IMR-90 (cell line): ENCODE measurements at regions not wholly inside any gene's neighbourhood (a gene's known extent, or its start where the extent isn't known, plus 50 kb on each side); places are given as distances from the start of the nearest gene placed in this dataset.

Experiments used
- ATAC-seq: fragments of 200-7000 bp; cut with Tn5 transposase; 2 replicates; pipeline ENCODE4 v1.9.1; 2020; ENCODE audit warnings: low read depth, mild to moderate bottlenecking, moderate library complexity
- BruUV-seq: library from RNA; stranded (reverse); fragments of 400-500 nt; replicated peaks from 2 replicates; lab custom pipeline; 2021; lab: Mats Ljungman, UMichigan
- CTCF ChIA-PET: fragments of 300-600 bp; formaldehyde crosslinking; extraction: SDS; loops from one replicate; lab custom pipeline; 2021; ENCODE audit warnings: antibody characterized with exemption; lab: Yijun Ruan, JAX
- POLR2A ChIA-PET: fragments of 300-600 bp; sonication (Branson Sonifier 250); formaldehyde crosslinking; loops from one replicate; lab custom pipeline; 2022; ENCODE audit warnings: antibody characterized with exemption; ENCODE audit not compliant: unreplicated experiment; lab: Charles Lee
- DNase-seq: peaks from one replicate; pipeline ENCODE4 v3.0.0; 2013
- H2AFZ ChIP-seq: replicated peaks from 2 replicates; pipeline ENCODE3; 2013; ENCODE audit warnings: low read length, mild to moderate bottlenecking; ENCODE audit not compliant: poor library complexity
- H2AK5ac ChIP-seq: 2 replicates; pipeline ENCODE4 v1.6.1; 2013; ENCODE audit warnings: low read depth, low read length, inconsistent platforms
- H2AK9ac ChIP-seq: replicated peaks from 2 replicates; pipeline ENCODE3; 2013; ENCODE audit warnings: mild to moderate bottlenecking, low read depth, low read length, moderate library complexity; ENCODE audit not compliant: poor library complexity
- H2BK120ac ChIP-seq: 2 replicates; pipeline ENCODE4 v1.6.1; 2013; ENCODE audit warnings: low read depth, low read length, inconsistent platforms
- H2BK15ac ChIP-seq: 3 replicates; pipeline ENCODE4 v1.6.1; 2013; ENCODE audit warnings: low read depth, low read length, inconsistent platforms
- H2BK20ac ChIP-seq: 2 replicates; pipeline ENCODE4 v1.6.1; 2013; ENCODE audit warnings: low read depth, mild to moderate bottlenecking, inconsistent platforms, low read length, moderate library complexity
- H2BK5ac ChIP-seq: 2 replicates; pipeline ENCODE4 v1.6.1; 2013; ENCODE audit warnings: mild to moderate bottlenecking, low read depth, low read length, inconsistent platforms; ENCODE audit not compliant: poor library complexity, severe bottlenecking
- H3K14ac ChIP-seq: replicated peaks from 2 replicates; pipeline ENCODE4 v1.6.1; 2013; ENCODE audit warnings: low read depth, low read length, inconsistent platforms
- H3K18ac ChIP-seq: 2 replicates; pipeline ENCODE4 v1.6.1; 2013; ENCODE audit warnings: low read depth, low read length, control low read depth
- H3K23ac ChIP-seq: 2 replicates; pipeline ENCODE4 v1.6.1; 2013; ENCODE audit warnings: low read depth, low read length, inconsistent platforms
- H3K27ac ChIP-seq: 2 replicates; pipeline ENCODE4 v1.5.1; 2013; ENCODE audit warnings: mild to moderate bottlenecking, control low read depth, low read length; ENCODE audit not compliant: insufficient read depth
- H3K27me3 ChIP-seq: 2 replicates; pipeline ENCODE4 v1.6.1; 2013; ENCODE audit warnings: low read length; ENCODE audit not compliant: control insufficient read depth, insufficient read depth
- H3K36me3 ChIP-seq: 2 replicates; pipeline ENCODE4 v1.6.1; 2013; ENCODE audit warnings: low read length, mixed read lengths; ENCODE audit not compliant: control insufficient read depth, insufficient read depth
- H3K4ac ChIP-seq: 2 replicates; pipeline ENCODE4 v1.6.1; 2013; ENCODE audit warnings: low read depth, low read length, inconsistent platforms
- H3K4me1 ChIP-seq: 2 replicates; pipeline ENCODE4 v1.6.1; 2013; ENCODE audit warnings: low read length, mixed read lengths; ENCODE audit not compliant: control insufficient read depth, insufficient read depth
- H3K4me2 ChIP-seq: 2 replicates; pipeline ENCODE4 v1.6.1; 2013; ENCODE audit warnings: low read depth, mild to moderate bottlenecking, control low read depth, low read length, moderate library complexity
- H3K4me3 ChIP-seq: 2 replicates; pipeline ENCODE4 v1.5.1; 2013; ENCODE audit warnings: low read depth, mild to moderate bottlenecking, control low read depth, low read length, moderate library complexity; ENCODE audit not compliant: insufficient read depth
- H3K56ac ChIP-seq: 2 replicates; pipeline ENCODE4 v1.6.1; 2013; ENCODE audit warnings: low read length, inconsistent platforms; ENCODE audit not compliant: insufficient read depth; ENCODE audit errors: extremely low read depth
- H3K79me1 ChIP-seq, 2 experiments: 2 replicates each; pipeline ENCODE4 v1.6.1; 2013; ENCODE audit warnings: low read length in 2 of 2, inconsistent platforms in 1 of 2, low read depth in 1 of 2
- H3K9ac ChIP-seq: 2 replicates; pipeline ENCODE4 v1.6.1; 2013; ENCODE audit warnings: low read depth, low read length, control low read depth
- H3K9me1 ChIP-seq: 2 replicates; pipeline ENCODE4 v1.6.1; 2013; ENCODE audit warnings: low read length, inconsistent platforms; ENCODE audit not compliant: insufficient read depth
- H3K9me3 ChIP-seq: 2 replicates; pipeline ENCODE4 v1.6.1; 2013; ENCODE audit warnings: low read length; ENCODE audit not compliant: control insufficient read depth, insufficient read depth
- H4K20me1 ChIP-seq: 2 replicates; pipeline ENCODE4 v1.6.1; 2013; ENCODE audit warnings: low read length, inconsistent platforms; ENCODE audit not compliant: insufficient read depth
- H4K5ac ChIP-seq: 2 replicates; pipeline ENCODE4 v1.6.1; 2013; ENCODE audit warnings: mild to moderate bottlenecking, low read depth, low read length, control low read depth
- H4K8ac ChIP-seq, 2 experiments: 2 replicates each; pipeline ENCODE4 v1.6.1; 2013; ENCODE audit warnings: low read depth in 2 of 2, low read length in 2 of 2, control low read depth in 1 of 2, inconsistent platforms in 1 of 2
- H4K91ac ChIP-seq: 2 replicates; pipeline ENCODE4 v1.6.1; 2013; ENCODE audit warnings: low read depth, low read length, inconsistent platforms; ENCODE audit not compliant: insufficient read depth
- CEBPB ChIP-seq: IDR thresholded peaks from 2 replicates; pipeline ENCODE4 v1.6.1; 2012; ENCODE audit warnings: low read depth, low read length, improper control_type of control experiment
- CHD1 ChIP-seq: IDR thresholded peaks from 2 replicates; pipeline ENCODE4 v1.6.1; 2012; ENCODE audit warnings: low read depth, low read length, improper control_type of control experiment
- ELK1 ChIP-seq: fragments of 150-350 bp; IDR thresholded peaks from 2 replicates; pipeline ENCODE4 v1.6.1; 2016; ENCODE audit warnings: low read depth, mild to moderate bottlenecking, low read length, moderate library complexity, borderline replicate concordance
- MXI1 ChIP-seq: IDR thresholded peaks from 2 replicates; pipeline ENCODE4 v1.6.1; 2012; ENCODE audit warnings: low read depth, mild to moderate bottlenecking, low read length, moderate library complexity, borderline replicate concordance
- RFX5 ChIP-seq: IDR thresholded peaks from 2 replicates; pipeline ENCODE4 v1.8.0; 2012; ENCODE audit warnings: low read depth, mild to moderate bottlenecking, low read length, moderate library complexity
- WGBS, 2 experiments: methylation state at CpG; one replicate each; pipeline versions ENCODE4 v1.1.5 to v1.1.7; 2013; ENCODE audit warnings: missing lambda C conversion rate in 2 of 2; ENCODE audit not compliant: insufficient read length in 1 of 2; ENCODE audit errors: extremely low coverage in 2 of 2; 5-methylcytosine and 5-hydroxymethylcytosine counted together
- dilution Hi-C: fragments of 300-500 bp; cut with HindIII; formaldehyde crosslinking; loops from one replicate; pipeline ENCODE4 v1.14.3; 2018; ENCODE audit warnings: low sequenced_read_pairs; ENCODE audit not compliant: unreplicated experiment
- in situ Hi-C: fragments of 300-500 bp; cut with MboI; formaldehyde crosslinking; loops from 3 replicates; pipeline ENCODE4 v1.14.3; 2019; ENCODE audit warnings: low sequenced_read_pairs, inconsistent platforms, mixed read lengths
- intact Hi-C: fragments of 100-400 bp; cut with micrococcal nuclease; formaldehyde crosslinking; loops from 2 replicates; pipeline ENCODE4 v1.10.0; 2022
- TF ChIP-seq, protein P1 (sequence below): fragments of 150-350 bp; IDR thresholded peaks from 2 replicates; pipeline ENCODE4 v1.6.1; 2017; ENCODE audit warnings: mild to moderate bottlenecking, antibody characterized with exemption, low read length, low read depth

DNA sequence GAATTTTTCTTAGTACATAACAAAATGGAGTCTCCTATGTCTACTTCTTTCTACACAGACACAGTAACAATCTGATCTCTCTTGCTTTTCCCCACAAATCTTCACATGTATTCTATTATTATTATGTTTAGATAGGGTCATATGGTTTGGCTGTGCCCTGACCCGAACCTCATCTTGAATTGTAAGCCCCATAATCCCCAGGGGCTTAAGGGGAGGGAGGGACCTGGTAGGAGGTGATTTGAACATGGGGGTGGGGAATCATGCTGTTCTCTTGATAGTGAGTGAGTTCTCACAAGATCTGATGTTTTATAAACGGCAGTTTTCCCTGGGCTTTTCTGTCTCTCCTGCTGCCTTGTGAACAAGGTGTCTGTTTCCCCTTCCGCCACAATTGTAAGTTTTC is 86.7 kb upstream of the SELENOK start:
- no peak overlapping the region for H3K23ac ChIP-seq
- no peaks in the 10 kb centered on the region for H4K20me1 ChIP-seq
- no peaks in the 10 kb centered on the region; the same call in 1 of the 2 replicates for H3K9me3 ChIP-seq
- no peak overlapping the region for H2AK9ac ChIP-seq
- no peak overlapping the region for H4K91ac ChIP-seq
- no TSS peak for BruUV-seq
- intact Hi-C loops = no loop called here
- no peak overlapping the region for H4K8ac ChIP-seq
- no peak overlapping the region for H4K5ac ChIP-seq
- no peak overlapping the region for H3K56ac ChIP-seq
- H3K18ac ChIP-seq = no peak overlapping the region
- no peak overlapping the region for H3K9ac ChIP-seq
- no peaks in the 10 kb centered on the region for H3K36me3 ChIP-seq
- H3K4me1 ChIP-seq = no peaks in the 10 kb centered on the region
- H2BK15ac ChIP-seq = no peak overlapping the region
- H3K27ac ChIP-seq = no peak overlapping the region
- no peaks in the 10 kb centered on the region for H3K79me1 ChIP-seq
- H3K4me3 ChIP-seq = no peak overlapping the region
- in situ Hi-C loops = no loop called here
- TF ChIP-seq ELK1 (no peak), RFX5 (no peak), CEBPB (no peak), MXI1 (no peak), CHD1 (no peak)
- TF ChIP-seq, protein P1, sequence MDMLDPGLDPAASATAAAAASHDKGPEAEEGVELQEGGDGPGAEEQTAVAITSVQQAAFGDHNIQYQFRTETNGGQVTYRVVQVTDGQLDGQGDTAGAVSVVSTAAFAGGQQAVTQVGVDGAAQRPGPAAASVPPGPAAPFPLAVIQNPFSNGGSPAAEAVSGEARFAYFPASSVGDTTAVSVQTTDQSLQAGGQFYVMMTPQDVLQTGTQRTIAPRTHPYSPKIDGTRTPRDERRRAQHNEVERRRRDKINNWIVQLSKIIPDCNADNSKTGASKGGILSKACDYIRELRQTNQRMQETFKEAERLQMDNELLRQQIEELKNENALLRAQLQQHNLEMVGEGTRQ = no peak
- no peak overlapping the region for H2BK20ac ChIP-seq
- DNase-seq = no peak
- H3K4me2 ChIP-seq = no peak overlapping the region
- ChIA-PET POLR2A (no interaction called here), CTCF (no interaction called here)
- H3K9me1 ChIP-seq = no peaks in the 10 kb centered on the region
- no CpG with 5 or more reads among the region's 3 CpGs for WGBS, 2 experiments
- no peak overlapping the region for H2BK5ac ChIP-seq
- ATAC-seq = no peak
- H3K14ac ChIP-seq = no peak overlapping the region
- no peaks in the 10 kb centered on the region for H3K27me3 ChIP-seq
- dilution Hi-C loops = no loop called here
- no peak overlapping the region for H2AFZ ChIP-seq
- H2BK120ac ChIP-seq = no peak overlapping the region
- H2AK5ac ChIP-seq = no peak overlapping the region
- no peak overlapping the region for H3K4ac ChIP-seq
